Muscle of back (tissue), 3 donors: ENCODE measurements at regions not wholly inside any gene's neighbourhood (a gene's known extent, or its start where the extent isn't known, plus 50 kb on each side); places are given as distances from the start of the nearest gene placed in this dataset.
A peak's percentile ranks its signal among the peaks of the same experiment; 100 is the strongest.
"Not testable (repeated sequence)": the region's sequence is repeated elsewhere in the genome, so short reads cannot be mapped to it uniquely, and the experiment has no call there.

ENCODE experiments used
- DNase-seq, 3 donors: peaks; one replicate each; pipeline versions ENCODE4 v3.0.0 to v3.0.0-alpha.2; 2013

DNA sequence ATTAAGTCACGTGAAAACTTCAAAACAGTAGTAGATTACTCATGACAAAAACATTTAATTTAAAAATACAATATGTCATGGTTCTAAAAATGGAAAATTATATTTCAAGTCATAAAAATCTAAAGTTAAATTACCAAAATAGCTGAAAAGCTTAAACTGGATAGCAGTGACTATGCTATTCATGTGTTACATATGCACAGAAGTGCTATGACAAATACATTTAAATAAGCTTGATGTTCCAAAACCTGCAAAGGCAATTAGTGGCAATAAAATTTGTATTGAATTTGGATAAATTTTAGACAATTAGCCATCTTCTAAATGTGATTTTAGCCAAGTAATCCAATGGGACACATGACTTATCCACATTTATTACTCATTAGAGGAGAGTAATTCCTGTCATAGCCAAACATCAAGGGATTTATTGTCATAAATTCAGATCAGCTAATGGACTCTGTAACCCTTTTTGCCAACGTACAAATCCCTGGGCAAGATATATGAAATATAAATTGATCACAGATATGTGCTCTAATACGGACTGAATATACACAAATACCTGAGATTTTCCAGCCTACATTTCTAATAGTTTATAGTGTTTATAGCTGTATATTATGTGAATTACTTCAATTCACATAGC is 419.4 kb downstream of the ISL1 start:
- no peak for DNase-seq

DNA sequence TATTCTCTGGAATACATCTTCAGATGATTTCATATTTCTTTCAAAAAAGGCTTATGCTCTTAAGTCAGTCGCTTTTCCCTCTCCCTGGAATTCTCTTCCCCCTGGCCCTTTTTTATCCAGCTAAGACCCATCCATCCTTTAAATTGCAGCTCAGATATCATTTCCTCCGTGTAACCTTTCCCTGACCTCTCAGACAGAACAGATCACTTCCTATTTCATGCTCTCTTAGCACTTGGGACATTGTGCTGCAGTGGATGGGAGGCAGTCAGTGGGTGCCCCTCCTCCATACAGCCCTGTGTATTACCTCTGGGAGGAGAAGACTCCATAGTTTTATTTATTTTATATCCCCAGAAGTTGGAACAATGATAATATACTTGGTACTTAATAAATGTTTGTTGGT is 423.4 kb downstream of the ISL1 start:
- no peak for DNase-seq

DNA sequence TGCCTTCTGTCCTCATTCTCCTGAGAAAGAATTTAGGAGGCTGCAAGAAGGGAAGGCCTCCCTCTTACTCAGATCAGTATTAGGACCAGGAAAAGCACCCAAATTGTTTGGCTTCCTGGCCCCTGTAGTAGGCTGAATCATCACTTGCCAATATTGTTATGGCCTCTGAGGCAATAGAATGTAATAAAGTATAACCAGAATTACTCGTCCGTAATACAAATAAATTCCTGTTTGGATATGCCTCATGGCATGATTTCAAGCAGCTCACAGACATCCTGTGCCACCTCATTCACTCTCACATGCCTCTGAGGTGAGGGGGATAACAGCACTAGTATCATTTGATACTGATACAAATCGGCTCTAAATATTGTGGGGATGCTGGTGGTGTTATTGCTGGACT is 427.3 kb downstream of the ISL1 start:
- no peak for DNase-seq

- DNase-seq, result no peak
Measured at GRCh38 chr5:51811883-51812471, 428.7 kb downstream of the ISL1 start.

GRCh38 chr5:51814817-51815216 is 431.6 kb downstream of the ISL1 start:
- not testable (repeated sequence) for DNase-seq

DNA sequence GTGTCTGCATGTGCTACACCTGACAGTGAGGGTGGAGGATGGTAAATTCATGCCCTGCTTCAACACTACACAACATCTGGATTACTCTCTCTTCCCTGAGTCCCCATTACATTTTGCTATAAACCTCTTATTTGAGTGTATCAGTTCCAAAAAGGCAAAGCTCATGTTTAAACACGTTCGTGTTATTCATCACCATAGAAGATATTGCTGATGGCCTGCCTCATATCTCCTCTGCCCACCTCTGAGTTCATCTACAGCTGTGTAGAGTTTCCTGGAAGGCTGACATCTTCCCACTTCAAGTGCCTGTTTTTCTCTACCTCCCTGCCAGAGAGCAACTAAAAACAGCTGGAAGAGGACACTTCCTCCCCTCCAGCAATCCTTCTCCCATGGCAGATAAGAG is 433.2 kb downstream of the ISL1 start:
- no peak for DNase-seq

DNA sequence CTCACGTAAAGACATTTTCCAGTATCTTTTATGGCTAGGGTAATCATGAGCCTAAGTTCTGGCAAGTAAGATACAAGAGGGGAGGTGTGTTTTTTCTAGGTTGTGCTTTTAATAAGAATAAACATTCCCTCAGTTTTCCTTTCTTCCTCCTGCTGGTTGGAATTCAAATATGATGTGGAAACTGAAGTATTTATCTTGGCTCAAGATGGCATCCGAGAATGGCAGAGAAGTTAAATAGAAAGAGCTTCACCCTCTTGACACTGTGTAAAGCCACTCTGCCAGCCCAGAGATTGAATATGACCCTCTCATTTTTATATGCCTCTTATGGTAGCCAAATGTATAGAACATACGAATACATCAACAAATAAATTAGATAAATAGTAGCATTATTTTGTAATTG is 438.4 kb downstream of the ISL1 start:
- no peak for DNase-seq

GRCh38 chr5:51829230-51829629 is 446.0 kb downstream of the ISL1 start:
- no peak for DNase-seq

DNA sequence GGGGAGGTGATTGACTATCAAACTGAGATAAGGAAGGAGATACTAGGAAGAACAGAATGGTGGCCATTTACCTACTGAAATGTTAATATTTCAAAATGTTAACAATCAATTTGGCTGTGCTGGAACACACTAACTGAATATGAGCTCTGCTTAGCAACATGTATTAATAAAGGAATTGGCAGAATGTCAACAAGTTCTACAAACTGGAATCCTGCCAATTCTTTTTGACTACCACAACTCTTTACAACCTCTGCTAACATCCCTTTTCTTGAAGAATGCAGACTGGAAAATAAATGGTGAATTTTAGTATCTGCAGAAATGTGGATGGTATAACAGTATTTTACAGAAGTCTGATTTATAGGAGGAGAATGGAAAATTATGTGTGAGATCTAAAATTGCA is 446.4 kb downstream of the ISL1 start:
- DNase-seq, result peak in 1 of 3 donors; percentile 12

DNA sequence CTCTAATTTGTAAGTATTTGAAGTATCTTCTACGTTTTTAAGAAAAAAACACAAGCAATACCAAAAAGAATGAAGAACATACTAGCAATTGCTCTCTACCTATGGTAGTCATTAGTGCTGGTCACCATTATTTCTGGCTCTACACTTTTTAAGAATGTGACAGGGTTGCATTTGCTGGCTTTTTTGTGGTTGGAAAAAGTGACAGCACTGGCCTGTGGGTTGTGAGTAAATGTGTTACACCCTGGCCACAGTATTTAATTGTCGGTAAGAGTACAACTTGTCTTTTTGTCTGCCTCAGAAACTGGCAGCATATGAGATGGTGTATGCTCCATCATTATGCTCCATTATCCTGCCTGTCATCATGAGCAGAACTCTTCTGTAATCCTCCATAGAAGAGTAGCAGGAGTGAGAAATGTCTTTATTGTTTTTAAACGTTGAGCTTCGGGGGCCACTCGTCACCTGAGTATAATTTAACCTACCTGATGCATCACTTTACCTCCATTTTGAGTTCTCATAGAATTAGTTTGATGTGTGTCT is 449.8 kb downstream of the ISL1 start:
- no peak for DNase-seq

DNA sequence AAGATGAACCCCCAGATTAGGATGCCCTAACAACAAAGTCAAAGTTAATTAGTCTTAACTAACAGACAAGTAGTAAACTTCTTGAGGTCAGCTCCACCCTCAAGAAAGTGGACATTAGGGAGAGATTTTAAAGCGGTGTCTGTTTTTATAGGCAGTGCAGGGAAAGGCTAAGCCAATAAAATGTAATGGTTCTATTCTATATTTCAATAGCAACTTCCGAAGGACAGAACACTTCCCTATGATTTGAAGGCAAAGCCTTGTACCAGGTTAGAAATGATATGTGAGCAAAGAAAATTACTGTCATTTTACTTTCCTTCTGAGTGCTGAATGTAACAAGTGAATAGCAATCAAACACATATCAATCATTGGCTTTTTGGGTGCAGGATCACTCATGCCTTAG is 455.2 kb downstream of the ISL1 start:
- DNase-seq, result no peak

DNA sequence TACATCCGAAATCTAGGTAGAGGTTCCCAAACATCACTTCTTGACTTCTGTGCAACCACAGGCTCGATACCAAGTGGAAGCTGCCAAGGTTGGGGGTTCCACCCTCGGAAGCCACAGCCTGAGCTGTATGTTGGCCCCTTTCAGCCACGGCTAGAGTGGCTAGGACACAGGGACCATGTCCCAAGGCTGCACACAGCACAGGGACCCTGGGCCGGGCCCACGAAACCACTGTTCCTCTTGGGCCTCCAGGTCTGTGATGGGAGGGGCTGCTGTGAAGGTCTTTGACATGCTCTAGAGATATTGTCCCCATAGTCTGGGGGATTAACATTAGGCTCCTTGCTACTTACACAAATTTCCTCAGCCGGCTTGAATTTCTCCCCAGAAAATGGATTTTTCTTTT is 460.6 kb downstream of the ISL1 start:
- no peak for DNase-seq

DNA sequence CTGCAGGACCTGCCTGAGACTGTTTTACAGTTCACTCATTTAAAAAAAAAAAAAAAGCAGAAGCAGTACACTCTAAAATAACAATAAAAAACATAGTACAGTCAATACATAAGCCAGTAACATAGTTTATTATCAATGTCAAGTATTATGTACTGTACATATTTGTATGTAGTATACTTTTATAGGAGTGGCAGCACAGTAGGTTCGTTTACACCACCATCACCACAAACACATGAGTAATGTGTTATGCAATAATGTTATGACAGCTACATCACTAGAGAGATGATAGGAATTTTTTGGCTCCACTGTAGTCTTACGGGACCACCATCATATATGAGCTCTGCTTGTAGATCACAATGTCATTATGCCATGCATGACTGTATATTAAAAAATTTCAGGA is 462.8 kb downstream of the ISL1 start:
- no peak for DNase-seq

- DNase-seq, result no peak
Measured at GRCh38 chr5:51859624-51860023, 476.4 kb downstream of the ISL1 start.

- no peak for DNase-seq
Measured at GRCh38 chr5:51860532-51861018, 477.3 kb downstream of the ISL1 start.

DNA sequence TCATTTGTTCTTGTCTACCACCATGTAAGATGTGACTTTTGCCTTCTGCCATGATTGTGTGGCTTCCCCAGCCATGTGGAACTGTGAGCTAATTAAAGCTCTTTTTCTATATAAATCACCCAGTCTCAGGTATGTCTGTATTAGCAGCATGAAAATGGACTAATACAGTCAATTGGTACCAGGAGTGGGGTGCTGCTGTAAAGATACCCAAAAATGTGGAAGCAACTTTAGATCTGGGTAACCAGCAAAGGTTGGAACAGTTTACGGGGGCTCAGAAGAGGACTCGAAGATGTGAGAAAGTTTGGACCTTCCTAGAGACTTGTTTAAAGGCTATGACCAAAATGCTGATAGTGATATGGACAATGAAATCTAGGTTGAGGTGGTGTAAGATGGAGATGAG is 488.9 kb downstream of the ISL1 start:
- DNase-seq, result no peak

DNA sequence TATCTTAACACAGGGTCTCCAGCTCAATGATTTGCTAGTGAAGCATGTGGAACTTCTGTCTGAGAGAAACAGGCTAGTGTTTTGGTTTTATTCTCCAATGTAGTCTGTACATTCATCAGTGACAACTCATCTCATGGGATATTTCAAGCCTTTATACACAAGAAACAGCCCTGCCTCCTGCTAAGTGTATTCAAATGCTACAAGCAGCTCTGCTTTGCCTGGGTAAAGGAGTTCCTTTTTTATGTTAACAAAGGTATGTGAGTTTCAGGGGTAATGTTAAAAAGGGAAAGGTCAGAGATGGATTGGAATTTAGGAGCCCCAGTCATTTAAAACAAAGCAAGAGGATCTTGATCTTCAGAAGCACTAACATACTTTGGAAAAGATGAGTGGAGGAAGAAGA is 498.7 kb downstream of the ISL1 start:
- DNase-seq, result no peak

DNA sequence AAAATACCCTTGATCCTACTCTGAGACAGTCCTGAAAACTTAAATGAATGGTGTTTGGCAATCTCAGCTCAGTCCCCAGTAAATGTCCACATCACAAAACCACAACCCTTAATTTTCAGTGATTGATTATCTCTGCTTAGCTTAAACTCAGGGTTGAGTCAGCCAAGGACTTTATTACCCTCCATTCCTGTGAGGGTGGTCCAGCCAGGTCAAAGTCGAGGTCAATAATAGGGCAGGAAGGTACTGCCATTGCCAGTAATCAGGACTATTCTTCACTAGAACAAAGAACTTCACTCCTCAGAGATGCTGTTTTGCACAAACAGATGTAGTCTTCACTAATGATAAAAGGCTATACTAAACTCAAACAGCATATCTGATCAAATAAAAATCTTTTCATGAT is 499.4 kb downstream of the ISL1 start:
- DNase-seq, result no peak

- no peak for DNase-seq
Measured at GRCh38 chr5:51889703-51890102, 506.5 kb downstream of the ISL1 start.

DNA sequence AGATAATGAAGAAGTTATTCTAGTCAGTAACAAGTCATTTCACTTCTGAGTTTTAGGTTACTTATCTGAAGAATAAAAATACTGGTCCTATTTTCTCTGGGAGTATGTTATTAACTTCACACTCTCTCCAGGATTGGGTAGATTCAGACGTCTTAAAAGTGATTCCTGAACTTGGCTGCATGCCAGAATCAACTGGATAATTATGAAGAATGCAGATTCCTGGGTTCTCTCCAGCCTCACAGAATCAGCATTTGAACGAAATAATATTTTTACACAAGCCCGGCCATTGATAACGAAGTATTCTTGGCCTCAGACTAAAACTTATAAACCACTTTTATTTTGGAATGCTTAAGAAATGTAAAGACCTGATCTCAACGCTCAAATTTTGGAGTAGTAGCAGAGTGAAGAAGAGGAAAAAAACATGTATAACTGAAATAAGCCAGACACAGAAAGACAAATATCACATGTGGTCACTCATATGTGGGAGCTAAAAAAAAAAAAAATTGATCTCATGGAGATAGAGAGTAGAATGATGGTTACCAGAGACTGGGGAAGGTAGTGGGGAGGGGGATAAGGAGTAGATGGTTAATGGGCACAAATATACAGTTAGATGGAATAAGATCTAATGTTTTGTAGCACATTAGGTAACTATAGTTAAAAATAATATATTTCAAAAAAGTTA is 507.3 kb downstream of the ISL1 start:
- no peak for DNase-seq

DNA sequence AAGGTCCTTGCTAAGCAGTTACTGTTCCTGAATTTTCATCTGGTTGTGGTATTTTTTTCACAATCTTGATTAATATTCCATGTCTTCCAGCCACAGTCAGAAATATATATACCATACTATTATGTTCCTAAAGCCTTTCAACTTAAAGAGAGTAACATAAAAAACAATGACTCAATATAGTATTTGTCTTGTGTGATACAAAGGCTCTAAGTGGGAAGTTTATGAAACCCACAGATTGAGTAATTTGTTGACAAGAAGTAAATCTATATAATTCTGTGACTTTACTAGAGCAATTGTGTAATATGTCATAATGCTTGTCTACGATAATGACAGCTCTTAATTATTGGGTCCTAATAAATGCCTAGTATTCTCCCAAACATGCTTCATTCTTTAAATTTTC is 509.4 kb downstream of the ISL1 start:
- DNase-seq, result no peak

- DNase-seq, result no peak
Measured at GRCh38 chr5:51895834-51896233, 512.6 kb downstream of the ISL1 start.

DNA sequence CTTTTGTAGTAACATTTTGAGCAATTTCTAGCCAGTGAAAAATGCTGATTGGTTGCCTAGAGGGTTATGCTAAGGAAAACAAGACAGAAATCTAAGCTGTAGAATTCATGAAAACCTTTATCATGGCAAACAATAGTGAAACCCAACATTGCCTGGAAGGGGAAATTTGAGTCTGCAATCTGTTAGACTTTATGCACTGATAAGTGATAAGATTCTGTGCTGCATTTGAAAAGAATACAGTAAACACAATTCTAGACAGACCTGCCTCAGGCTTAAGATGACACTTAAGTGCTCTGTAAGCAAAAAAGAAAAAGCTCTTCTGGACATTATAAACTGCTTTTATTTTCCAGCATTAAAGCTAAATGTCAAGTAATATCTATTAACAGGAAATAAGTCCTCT is 519.3 kb downstream of the ISL1 start:
- no peak for DNase-seq
